H1 (cell line): ENCODE measurements at regions not wholly inside any gene's neighbourhood (a gene's known extent, or its start where the extent isn't known, plus 50 kb on each side); places are given as distances from the start of the nearest gene placed in this dataset.

Source experiments
- BACH1 ChIP-seq: IDR thresholded peaks from 2 replicates; pipeline ENCODE4 v1.6.1; 2012; ENCODE audit warnings: low read length, improper control_type of control experiment
- CHD7 ChIP-seq: fragments of 300-600 bp; sonication (generic); IDR thresholded peaks from 2 replicates; pipeline ENCODE4 v1.7.1; 2012; ENCODE audit warnings: low read length, moderate library complexity, mild to moderate bottlenecking, inconsistent platforms; ENCODE audit not compliant: insufficient replicate concordance
- CTBP2 ChIP-seq: IDR thresholded peaks from 2 replicates; pipeline ENCODE4 v1.7.0; 2011; ENCODE audit warnings: borderline replicate concordance, mild to moderate bottlenecking, moderate library complexity, mixed read lengths, low read length; ENCODE audit not compliant: insufficient read depth, insufficient read length
- EGR1 ChIP-seq: IDR thresholded peaks from 2 replicates; pipeline ENCODE4 v1.6.1; 2011; ENCODE audit warnings: low read depth, low read length, borderline replicate concordance
- EZH2 ChIP-seq: fragments of 200-600 bp; sonication (generic); IDR thresholded peaks from 2 replicates; pipeline ENCODE4 v1.7.1; 2012; ENCODE audit warnings: low read depth, mild to moderate bottlenecking, moderate library complexity, low read length, inconsistent platforms; ENCODE audit not compliant: severe bottlenecking
- GABPA ChIP-seq: IDR thresholded peaks from 2 replicates; pipeline ENCODE4 v1.6.1; 2011; ENCODE audit warnings: mild to moderate bottlenecking, low read length, moderate library complexity, borderline replicate concordance; ENCODE audit not compliant: insufficient read depth
- JUN ChIP-seq: IDR thresholded peaks from 2 replicates; pipeline ENCODE4 v1.6.1; 2011; ENCODE audit warnings: low read depth, mild to moderate bottlenecking, improper control_type of control experiment, low read length
- POU5F1 ChIP-seq: IDR thresholded peaks from 2 replicates; pipeline ENCODE4 v1.6.1; 2011; ENCODE audit warnings: low read depth, mild to moderate bottlenecking, low read length, moderate library complexity
- RXRA ChIP-seq: IDR thresholded peaks from 2 replicates; pipeline ENCODE4 v1.6.1; 2011; ENCODE audit warnings: low read depth, mild to moderate bottlenecking, low read length, moderate library complexity; ENCODE audit not compliant: insufficient read depth
- SIRT6 ChIP-seq: IDR thresholded peaks from one replicate; pipeline ENCODE4 v1.7.1; 2012; ENCODE audit warnings: low read length, inconsistent platforms
- TBP ChIP-seq: IDR thresholded peaks from 2 replicates; pipeline ENCODE4 v1.6.1; 2011; ENCODE audit warnings: low read depth, low read length, improper control_type of control experiment

DNA sequence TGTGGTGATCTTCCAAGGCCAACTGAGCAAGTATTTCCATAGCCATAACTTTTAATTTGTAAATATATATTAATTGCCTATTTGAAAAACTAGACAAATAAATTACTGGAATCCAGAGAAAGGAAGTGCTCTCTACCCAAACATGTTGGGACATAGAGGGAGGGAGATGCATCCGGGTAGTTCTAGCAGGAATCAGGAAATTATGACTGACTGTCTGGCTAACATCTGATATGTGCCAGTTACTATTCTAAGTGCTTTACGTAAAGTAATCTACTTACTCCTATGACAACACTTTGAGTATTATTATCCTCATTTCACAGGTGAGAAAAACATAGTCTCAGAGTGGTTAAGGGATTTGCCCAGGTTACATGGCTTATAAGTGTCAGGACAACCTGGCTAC is 147.7 kb upstream of the VASH1 start (continued):
- TF ChIP-seq CHD7 (no peak), EZH2 (no peak), GABPA (no peak), RXRA (no peak), SIRT6 (no peak), JUN (no peak), BACH1 (no peak), POU5F1 (no peak), TBP (no peak), EGR1 (no peak), CTBP2 (no peak)
